ENCODE measurements at regions not wholly inside any gene's neighbourhood (a gene's known extent, or its start where the extent isn't known, plus 50 kb on each side); places are given as distances from the start of the nearest gene placed in this dataset.

DNA sequence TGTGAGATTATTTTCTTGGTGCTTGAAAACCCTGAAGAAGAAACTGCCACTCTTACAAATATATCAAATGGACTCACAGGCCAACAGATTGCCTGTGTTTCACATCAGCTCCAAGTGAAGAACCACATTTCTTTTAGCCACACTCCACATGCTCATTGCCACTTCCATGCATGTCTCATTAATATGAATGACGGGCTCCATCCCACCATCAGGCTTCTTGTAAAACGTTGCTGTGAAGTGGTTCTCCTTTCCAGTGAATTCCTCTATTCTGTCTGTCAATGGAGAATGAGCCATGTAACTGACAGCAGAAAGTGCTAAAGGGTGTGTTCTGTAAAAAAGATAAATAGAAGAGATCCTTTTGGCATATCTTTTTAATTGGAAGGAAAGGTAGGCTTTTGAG, 188.2 kb upstream of the RMST start:
- DNase-seq (ENCODE audit: low spot score) = no peak

DNA sequence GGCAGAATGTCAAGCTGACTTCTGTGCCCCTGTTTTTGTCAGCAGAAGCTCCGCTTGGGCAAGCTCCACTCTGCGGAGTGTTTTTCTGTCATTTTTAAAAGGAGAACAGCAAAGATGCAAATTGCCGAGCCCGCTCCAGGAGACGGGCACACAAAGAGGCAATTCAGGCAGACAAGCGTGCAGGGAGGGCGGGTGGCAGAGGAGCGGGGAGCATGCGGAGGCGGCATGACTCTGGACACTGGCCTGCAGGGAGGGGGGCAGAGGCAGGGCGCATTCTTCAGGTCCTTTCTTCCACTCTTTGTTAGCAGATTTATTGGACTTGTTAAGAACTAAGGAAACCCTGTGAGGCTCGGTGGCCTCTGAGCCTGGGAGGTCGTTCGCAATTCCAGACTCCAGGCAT, 187.3 kb upstream of the RMST start:
- no peak for DNase-seq (ENCODE audit: low spot score)

DNA sequence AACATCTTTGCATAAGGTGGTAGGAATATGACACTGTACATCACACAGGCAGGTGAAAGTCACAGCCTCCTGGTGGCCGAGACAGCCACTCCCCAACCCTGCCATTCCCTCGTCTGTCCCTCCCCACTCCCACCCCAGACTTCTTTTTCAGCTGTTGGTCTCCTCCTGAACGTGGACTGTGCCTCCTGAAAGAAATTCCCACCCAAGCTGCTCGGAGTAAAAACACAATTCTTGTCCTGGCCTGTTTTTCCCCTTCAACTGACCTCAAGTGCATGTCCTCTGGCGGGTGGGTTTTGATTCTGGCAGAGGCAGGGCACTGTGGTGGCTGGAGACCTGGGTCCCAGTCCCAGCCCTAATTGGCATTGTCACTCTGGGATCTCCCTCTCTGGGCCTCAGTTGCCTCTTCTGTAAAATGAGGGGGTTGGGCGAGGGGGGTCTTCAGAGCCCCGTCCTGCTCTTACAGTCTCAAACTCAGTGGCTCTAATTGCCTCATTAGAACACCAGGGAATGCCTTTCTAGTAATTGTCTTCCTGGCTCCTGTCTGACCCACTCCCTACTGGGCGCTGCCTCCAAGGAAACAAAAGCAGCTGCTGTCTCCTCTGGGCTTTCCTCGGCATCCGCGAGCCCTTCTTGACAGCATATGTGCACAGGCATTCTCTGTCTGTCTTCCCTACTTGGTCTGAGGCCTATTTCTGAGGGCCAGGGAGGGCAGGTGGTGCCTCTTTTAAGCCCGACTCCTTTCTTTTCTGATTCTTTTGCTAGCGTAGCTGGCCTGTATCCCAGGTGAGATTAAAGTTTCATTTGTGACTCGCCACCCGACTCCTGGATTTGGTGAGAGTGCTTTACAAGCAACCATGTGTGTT, 186.6 kb upstream of the RMST start:
- no peak for DNase-seq (ENCODE audit: low spot score)

DNA sequence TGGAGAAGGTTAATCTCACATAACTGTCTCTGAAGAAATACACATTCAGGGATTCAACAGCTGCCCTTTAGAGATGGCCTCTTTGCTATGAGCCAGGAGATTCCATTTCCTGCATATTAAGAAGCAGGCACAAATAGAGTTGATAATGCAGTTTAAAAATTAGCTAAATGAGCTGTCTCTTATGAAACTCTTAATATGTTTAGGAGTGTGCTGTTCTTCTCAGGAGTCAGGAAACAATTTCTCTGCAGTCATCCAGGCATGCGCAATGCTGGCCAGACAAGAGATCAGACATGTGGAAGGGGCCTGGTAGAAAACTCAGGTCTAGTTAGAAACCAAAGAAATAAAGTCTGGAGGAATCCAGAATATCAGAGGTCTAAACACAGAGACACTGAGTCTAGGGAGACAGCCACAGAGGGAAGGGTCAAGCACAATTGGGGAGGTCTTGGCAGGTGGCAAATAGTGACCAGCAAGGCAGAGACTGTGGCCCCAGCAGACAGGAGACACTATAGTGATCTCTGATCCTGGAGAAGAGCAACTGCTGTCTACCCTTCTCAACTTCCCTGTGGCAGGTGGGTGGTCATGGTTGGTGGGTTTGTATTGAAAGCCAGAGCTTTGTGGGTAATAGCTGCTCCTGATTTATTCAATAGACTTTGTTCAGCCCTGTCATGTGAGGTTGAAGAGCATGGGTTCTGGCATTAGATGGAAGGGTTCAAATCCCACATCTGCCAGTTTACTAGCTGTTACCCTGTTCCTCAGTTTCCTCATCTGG, 185.8 kb upstream of the RMST start:
- DNase-seq (ENCODE audit: low spot score) = no peak

DNA sequence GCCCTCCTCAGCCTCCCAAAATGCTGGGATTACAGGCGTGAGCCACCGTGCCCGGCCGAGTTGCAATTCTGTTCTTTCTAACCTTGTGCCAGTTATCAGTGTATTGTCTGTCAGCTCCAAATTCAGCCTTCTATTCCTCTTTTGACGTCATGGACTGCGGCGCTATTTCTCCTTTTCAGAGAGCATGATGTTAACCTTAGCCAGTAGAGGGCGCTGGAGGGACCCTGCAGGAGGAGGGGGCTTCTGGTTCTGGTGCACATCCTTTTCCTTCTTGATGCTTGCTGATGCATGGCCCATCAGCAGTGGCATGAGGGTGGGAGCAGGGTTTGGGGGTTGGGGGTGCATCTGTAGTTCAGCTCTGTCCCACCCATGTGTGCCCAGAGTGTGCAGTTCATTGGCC, 179.3 kb upstream of the RMST start:
- DNase-seq (ENCODE audit: low spot score) = no peak

DNA sequence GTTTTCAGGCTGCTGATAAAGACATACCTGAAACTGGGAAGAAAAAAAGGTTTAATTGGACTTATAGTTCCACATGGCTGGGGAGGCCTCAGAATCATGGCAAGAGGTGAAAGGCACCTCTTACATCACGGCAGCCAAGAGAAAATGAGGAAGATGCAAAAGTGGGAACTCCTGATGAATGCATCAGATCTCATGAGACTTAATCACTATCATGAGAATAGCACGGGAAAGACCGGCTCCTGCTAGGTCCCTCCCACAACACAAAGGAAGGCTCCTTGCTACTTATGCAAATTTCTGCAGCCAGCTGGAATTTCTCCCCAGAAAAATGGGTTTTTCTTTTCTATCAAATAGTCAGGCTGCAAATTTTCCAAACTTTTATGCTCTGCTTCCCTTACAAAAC, 174.1 kb upstream of the RMST start:
- no peak for DNase-seq (ENCODE audit: low spot score)

DNA sequence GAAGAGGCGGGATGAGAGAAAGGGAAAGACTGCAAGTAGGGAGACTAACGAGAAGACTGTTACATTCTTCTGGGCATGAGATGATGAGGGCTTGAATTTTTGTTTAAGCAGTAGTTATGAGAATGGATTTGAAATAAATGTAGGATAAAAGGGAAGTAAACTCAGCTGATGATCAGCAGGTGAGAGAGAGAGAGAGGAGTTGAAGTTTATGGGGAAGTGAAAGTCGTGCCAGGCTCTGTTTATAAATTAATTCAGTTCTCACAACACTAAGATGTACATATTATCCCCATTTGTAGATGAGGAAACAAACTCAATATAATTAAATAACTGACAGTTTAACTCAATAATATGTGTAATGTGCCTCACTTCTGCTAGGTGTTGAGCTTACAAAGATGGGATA, 170.0 kb upstream of the RMST start:
- no peak for DNase-seq (ENCODE audit: low spot score)

DNA sequence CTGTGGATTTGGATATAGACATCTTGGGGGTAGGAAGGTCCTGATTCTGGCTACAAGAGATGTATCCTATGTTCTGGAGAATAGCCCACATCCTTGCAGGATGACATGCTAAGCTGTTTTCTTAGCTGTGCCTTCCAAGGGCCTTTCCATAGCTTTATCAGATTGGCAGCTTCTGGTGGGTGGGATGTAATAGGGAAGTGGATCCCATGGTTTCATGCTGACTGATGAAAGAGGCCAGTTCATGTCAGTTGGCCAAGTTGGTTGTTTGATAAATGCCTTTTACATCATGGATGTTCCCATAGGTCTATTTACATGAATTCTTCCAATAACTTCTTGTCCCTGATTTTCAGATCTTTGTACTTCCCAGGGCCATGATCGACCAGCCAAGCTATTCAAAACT, 169.1 kb upstream of the RMST start:
- no peak for DNase-seq (ENCODE audit: low spot score)

DNA sequence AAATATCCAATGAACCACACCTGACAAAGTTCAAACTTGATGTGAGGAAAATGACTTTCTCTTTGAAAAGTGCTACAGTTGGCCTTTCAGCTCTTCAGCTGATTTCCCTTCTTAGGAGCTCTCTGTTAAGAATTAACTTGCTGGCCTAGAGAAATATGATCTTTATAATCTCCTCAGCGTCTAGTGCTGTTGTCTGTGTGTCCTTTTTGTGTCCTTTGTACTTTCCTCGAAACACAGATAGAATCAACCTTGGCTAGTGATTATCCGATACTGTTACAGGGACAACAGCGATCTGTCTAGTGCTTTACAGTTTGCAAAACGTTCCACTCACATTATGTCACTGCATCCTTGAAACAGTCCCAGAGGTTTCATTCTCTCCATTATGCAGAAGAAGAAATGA, 162.8 kb upstream of the RMST start:
- no peak for DNase-seq (ENCODE audit: low spot score)

DNA sequence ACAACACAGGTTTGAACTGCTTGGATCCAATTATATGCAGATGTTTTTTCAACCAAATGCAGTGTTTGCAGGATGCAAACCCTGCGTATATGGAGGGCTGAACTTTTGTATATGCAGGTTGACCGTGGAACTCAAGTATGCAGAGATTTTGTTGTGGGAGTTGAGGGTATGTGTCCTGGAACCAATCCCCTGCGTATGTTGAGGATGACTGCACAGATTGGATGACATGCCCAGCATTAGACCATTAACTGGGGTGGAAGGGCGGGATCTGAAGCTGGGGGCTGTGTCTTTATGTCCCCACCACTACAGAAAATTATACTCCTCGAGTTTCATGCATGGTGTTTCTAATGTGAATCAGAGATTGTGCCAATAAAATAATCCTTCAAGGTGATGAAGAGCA, 162.2 kb upstream of the RMST start:
- no peak for DNase-seq (ENCODE audit: low spot score)

DNA sequence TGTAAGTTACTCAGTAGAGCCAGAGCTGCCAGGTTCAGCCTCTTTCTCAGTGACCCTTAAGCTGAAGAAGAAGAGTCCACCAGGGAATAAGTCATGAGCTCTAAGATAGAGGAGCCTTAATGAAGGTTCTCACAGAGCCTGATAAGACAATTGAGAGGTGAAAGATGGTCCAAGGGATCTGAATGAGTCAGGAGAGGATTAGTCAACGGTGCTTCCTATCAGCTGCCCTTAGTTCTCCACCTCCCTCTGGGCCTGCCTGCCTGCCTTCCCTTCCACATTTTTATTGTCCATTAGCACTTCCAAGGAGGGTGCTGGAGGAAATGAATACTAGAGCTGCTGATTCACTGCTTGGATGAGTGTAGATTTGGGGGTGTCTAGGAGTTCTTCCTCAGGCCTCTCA, 161.7 kb upstream of the RMST start:
- DNase-seq (ENCODE audit: low spot score) = no peak

DNA sequence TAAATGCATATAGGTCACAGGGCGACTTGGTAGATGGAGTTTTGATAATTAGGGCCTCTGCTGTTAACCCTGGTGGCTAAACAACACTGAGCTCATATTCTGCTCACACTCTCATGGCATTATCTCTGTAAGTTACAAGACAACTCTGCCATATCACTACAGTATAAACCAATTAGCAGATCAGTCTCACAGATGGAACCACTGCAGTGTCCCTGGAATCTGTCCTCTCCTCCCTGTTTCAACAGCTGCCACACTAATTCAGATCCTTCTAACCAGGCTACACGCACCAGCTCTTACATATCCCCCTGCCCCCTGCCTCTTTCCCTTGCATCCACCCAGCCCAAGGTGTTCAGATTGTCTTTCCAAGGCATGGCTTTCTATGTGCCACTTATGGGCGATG, 161.0 kb upstream of the RMST start:
- no peak for DNase-seq (ENCODE audit: low spot score)

DNA sequence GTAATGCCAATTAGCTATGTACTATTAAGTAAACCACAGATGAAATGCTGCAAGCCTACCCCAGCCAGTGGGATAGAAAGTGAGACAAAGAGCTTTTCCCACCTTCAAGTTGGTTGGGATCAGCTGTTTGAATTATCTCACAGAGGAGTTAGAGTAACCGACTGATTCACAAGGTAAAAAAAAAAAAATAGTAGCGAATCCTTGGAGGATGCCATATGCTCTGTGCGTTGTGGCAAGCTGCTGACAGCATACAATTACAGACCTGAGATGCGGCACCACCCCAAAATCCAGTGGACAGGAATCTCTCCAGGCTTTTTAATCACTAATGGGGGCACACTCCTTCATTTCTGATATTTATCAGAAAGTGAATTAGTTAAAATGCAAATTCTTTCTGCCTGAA, 157.0 kb upstream of the RMST start:
- DNase-seq (ENCODE audit: low spot score) = no peak

DNA sequence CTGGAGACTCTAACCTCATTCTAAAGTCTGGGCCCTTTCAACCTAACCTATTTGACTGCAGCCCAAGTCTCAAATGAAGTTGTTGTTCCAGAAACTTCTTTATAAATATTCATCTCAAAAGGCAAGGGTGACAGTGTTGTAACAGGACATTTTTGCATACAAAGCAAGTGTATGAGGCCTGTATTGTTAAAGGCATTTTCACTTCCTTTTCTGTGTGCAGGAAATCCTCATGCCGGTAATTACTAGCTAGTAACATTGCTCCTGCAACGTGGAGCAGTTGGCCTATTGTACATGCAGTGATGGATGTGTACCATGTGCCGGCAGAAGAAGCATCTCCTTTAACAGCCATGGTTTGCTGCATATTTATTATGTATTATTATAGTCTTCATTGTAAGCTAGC, 156.5 kb upstream of the RMST start:
- no peak for DNase-seq (ENCODE audit: low spot score)

DNA sequence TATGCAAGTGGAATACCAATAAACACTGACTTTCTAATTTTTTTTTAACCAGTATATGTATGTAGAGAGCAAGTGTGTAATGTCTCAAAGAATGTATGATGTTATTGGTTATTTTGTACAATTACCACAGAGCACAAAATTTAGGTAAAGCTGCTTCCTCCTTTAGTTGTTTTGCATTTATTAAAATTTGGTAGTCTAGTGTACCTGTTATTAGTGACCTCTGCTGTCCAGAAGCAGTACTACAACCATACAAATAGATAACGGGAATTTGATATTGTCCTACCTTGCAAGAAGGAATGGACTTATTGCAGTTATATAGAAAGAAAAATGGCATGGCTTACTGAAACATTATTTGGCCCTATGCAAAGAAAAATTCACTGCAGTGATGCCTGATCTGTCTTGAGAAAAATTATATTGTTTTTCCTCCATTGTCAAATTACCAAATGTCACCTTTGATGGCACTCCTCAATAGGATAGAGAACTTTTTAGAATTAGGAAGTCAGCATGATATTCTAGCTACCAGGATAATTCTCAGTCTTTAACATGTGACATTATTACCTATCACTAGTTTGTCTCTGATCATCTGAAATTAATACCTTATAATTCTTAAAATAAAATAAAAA, 153.9 kb upstream of the RMST start:
- peak; percentile 30 for DNase-seq (ENCODE audit: low spot score)

DNA sequence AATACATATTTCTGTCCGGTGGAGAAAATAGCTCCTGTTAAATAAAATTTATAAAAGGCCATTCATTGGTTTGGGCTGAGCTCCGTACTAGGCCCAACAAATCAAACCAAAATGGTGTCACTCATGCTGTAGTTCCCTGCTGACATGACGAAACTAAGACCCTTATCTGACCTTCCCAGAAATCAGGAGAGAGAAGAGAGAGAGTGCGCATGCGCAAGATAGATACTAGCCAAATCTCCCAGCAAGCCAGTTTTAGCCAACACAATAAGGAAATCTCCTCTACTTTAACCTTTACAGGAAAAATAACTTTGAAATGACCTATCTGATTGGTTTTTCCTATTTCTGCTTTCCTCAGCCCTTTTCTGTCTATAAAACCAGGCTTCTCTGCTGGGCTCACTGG, 152.7 kb upstream of the RMST start:
- no peak for DNase-seq (ENCODE audit: low spot score)

DNA sequence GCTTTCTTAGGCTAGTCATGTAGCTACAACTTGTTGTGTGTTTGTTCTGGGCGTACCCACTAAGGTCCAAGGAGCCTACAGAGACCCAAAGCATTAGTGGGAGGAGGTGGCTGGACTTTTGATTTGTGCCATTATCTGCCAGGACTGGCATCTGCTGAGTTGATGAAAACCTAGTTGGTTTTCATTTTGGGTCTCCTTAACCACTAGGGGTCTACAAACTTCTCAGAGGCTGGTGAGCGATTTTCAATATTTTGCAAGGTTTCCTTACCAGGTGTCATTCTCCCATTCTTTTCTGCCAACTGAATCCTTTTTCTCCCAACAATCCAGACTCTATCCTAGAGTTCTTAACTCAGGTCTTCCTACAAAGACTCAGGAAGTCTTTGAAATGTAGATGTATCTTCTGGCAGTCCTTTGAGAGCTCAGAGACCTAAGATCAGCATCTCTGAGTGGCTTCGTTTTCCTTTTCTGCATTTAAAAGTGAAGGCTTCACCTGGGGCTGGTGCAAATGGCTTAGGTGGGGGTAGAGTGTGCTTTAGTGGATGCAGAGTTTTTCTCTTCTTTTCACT, 150.0 kb upstream of the RMST start:
- no peak for DNase-seq (ENCODE audit: low spot score)

DNA sequence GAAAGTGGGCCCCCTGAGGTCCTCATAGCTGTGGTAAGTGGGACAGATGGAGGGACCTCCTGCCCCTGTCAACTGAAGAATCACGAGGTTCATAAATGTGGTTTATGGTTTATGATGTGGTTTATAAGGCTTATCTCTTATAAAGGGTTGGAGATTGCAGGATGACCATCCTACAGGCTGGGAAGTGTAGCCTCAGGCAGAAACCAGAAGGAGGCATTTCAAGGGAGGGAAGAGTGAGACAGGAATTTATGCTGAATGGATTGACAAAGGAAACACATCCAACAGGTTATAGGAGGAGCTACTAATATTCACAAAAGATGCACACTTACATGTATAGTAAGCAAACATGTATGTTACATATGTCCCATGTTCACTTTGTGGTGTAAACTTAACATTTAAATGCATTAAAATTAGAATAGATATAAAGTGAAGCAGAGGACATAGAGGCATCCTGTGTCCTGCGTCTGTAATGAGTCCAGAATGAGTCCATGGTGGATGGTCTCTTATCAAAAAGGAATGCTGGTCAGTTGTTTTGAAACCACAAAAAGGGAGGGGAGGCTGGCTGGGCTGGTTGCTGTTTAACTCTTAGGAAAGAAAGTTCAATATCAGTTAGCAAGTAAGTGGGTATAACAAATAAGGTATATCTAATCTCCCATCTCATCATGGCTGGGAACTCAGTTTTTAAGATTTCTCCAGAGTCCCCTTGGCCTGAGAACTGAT, 149.0 kb upstream of the RMST start:
- no peak for DNase-seq (ENCODE audit: low spot score)

DNA sequence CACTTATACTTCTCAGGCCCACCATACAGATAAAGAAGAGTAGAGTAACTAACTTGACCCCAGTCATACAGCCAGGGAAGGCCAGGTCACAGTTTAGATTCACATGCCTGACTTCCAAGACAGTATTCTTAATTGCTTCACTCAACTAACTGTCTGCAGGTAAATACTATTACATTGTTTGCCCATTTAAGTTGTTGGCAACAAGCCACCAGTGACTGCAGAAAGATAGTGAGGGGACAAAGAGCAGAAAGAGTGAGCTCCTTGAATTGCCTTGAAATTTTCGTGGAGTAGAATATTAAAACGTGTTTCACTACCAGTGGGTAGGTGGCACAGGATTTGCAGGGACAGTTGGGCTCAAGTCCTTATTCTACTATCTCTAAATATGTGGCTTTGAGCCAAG, 146.3 kb upstream of the RMST start:
- no peak for DNase-seq (ENCODE audit: low spot score)

DNA sequence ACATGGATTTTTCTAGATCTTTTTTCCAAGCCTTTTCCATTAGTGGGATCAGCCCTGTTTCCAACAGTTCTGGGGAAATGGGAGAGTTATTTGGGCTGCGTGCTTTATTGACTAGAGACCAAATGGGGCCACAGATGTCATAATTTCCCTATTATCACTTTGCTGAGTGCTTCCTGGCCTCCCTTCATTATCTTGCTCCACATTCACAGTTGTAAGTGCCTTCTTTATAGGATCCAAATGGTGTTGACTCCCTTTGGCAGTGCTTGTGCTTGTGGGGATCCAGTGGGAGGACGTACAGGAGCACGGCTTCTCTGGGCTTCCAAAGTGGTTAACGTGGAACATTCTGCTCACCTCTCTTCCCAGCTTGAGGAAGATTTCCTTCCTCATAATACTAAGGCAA, 141.0 kb upstream of the RMST start:
- no peak for DNase-seq (ENCODE audit: low spot score)

DNA sequence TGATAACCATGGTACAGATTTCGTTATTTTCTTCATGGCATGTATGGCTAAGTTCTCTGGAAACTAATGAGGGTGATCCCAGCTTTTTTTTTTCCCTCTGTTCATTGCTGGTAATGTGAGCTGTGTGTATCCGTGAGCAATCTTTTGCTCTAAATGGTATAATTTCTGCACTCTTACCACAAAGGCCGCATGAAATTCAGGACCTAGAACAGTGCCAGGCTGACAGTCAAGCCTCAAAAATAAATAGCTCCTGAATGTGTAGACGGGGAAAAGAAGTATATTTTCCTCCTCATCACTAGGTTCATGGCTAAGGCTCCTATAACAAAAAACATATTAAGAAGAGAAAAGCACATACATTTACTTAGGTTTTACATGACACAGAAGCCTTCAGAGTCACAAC, 140.2 kb upstream of the RMST start:
- DNase-seq (ENCODE audit: low spot score) = no peak

DNA sequence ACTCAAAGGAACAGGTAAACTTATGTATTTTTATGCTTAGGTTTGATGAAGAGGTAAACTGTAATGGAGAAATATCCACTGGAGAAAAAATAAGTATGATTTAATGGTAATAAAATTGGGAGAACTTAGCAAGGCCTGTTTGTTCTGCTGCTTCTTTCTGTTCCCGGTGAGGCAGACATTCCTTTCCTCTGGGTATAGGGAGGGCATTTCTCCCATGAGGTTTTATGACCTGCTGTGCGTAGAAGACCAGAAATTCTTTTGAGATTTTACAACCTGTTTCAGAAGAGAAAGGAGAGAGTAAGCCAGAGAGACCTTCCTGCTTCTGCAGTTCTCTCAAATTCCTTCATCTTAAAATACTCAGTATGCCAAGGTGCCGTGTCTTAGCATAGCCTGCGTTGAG, 139.4 kb upstream of the RMST start:
- no peak for DNase-seq (ENCODE audit: low spot score)

Measured in mucosa of gallbladder (tissue), 1 donor.